ENCODE measurements at regions not wholly inside any gene's neighbourhood (a gene's known extent, or its start where the extent isn't known, plus 50 kb on each side); places are given as distances from the start of the nearest gene placed in this dataset.

GRCh38 chr7:7122701-7123281 lies 59.6 kb upstream of the C1GALT1 start:
- Histone ChIP-seq H3K9me3 (ENCODE audit: insufficient read depth, low read depth, low read length) (no peaks in the 10 kb centered on the region), H3K27ac (ENCODE audit: low read depth, low read length) (no peak overlapping the region), H2AFZ (ENCODE audit: low read depth, low read length) (no peak overlapping the region), H3K79me2 (ENCODE audit: insufficient read depth, low read length) (no peaks in the 10 kb centered on the region), H3K4me1 (ENCODE audit: insufficient read depth, low read length) (no peaks in the 10 kb centered on the region), H4K20me1 (ENCODE audit: insufficient read depth, low read length) (no peaks in the 10 kb centered on the region), H3K27me3 (ENCODE audit: insufficient read depth, low read length) (no peaks in the 10 kb centered on the region), H3K36me3 (ENCODE audit: insufficient read depth, low read length) (no peaks in the 10 kb centered on the region), H3K9ac (ENCODE audit: low read length) (no peak overlapping the region), H3K4me2 (ENCODE audit: low read length) (no peak overlapping the region), H3K4me3 (ENCODE audit: insufficient read depth, low read depth, low read length) (no peak overlapping the region)
- H3K4me3 Mint-ChIP-seq (ENCODE audit: unreplicated experiment), result no peak overlapping the region
- TF ChIP-seq EZH2 (IDR thresholded peaks at IDR 0.05; ENCODE audit: insufficient read depth, low read length) (no peak), CTCF (IDR thresholded peaks at IDR 0.05; ENCODE audit: insufficient read depth, low read depth, low read length) (no peak)
- FAIRE-seq, result no peak
- DNase-seq (ENCODE audit: low read depth), result peak; percentile 78
- no peaks in the 10 kb centered on the region for H3K27me3 Mint-ChIP-seq (ENCODE audit: low read depth, unreplicated experiment)
- H3K36me3 Mint-ChIP-seq (ENCODE audit: low read depth, unreplicated experiment), result no peaks in the 10 kb centered on the region
- H3K4me1 Mint-ChIP-seq (ENCODE audit: low read depth, unreplicated experiment), result no peaks in the 10 kb centered on the region
- no peak overlapping the region for H3K27ac Mint-ChIP-seq (ENCODE audit: unreplicated experiment)
- H3K9me3 Mint-ChIP-seq (ENCODE audit: unreplicated experiment), result no peaks in the 10 kb centered on the region

GRCh38 chr7:7125963-7126362 lies 56.4 kb upstream of the C1GALT1 start:
- DNase-seq (ENCODE audit: low read depth), result no peak
- H3K9me3 Mint-ChIP-seq (ENCODE audit: unreplicated experiment), result no peaks in the 10 kb centered on the region
- FAIRE-seq, result no peak
- H3K4me3 ChIP-seq (ENCODE audit: insufficient read depth, low read depth, low read length), result no peak overlapping the region
- no peak for TF ChIP-seq EZH2 (IDR thresholded peaks at IDR 0.05; ENCODE audit: insufficient read depth, low read length)
- TF ChIP-seq CTCF (IDR thresholded peaks at IDR 0.05; ENCODE audit: insufficient read depth, low read depth, low read length), result no peak
- H2AFZ ChIP-seq (ENCODE audit: low read depth, low read length), result no peak overlapping the region
- H3K27me3 Mint-ChIP-seq (ENCODE audit: low read depth, unreplicated experiment), result no peaks in the 10 kb centered on the region
- H3K4me3 Mint-ChIP-seq (ENCODE audit: unreplicated experiment), result no peak overlapping the region
- no peaks in the 10 kb centered on the region for H4K20me1 ChIP-seq (ENCODE audit: insufficient read depth, low read length)
- no peak overlapping the region for H3K27ac Mint-ChIP-seq (ENCODE audit: unreplicated experiment)
- no peaks in the 10 kb centered on the region for H3K9me3 ChIP-seq (ENCODE audit: insufficient read depth, low read depth, low read length)
- no peaks in the 10 kb centered on the region for H3K4me1 Mint-ChIP-seq (ENCODE audit: low read depth, unreplicated experiment)
- no peak overlapping the region for H3K4me2 ChIP-seq (ENCODE audit: low read length)
- H3K9ac ChIP-seq (ENCODE audit: low read length), result no peak overlapping the region
- H3K27ac ChIP-seq (ENCODE audit: low read depth, low read length), result no peak overlapping the region
- H3K27me3 ChIP-seq (ENCODE audit: insufficient read depth, low read length), result no peaks in the 10 kb centered on the region
- no peaks in the 10 kb centered on the region for H3K4me1 ChIP-seq (ENCODE audit: insufficient read depth, low read length)
- no peaks in the 10 kb centered on the region for H3K36me3 ChIP-seq (ENCODE audit: insufficient read depth, low read length)
- H3K79me2 ChIP-seq (ENCODE audit: insufficient read depth, low read length), result no peaks in the 10 kb centered on the region
- no peaks in the 10 kb centered on the region for H3K36me3 Mint-ChIP-seq (ENCODE audit: low read depth, unreplicated experiment)

GRCh38 chr7:7127773-7128172 lies 54.6 kb upstream of the C1GALT1 start:
- H3K9me3 ChIP-seq (ENCODE audit: insufficient read depth, low read depth, low read length), result no peaks in the 10 kb centered on the region
- no peak overlapping the region for H3K9ac ChIP-seq (ENCODE audit: low read length)
- H3K4me2 ChIP-seq (ENCODE audit: low read length), result no peak overlapping the region
- no peaks in the 10 kb centered on the region for H3K9me3 Mint-ChIP-seq (ENCODE audit: unreplicated experiment)
- no peaks in the 10 kb centered on the region for H3K36me3 Mint-ChIP-seq (ENCODE audit: low read depth, unreplicated experiment)
- H3K27me3 ChIP-seq (ENCODE audit: insufficient read depth, low read length), result no peaks in the 10 kb centered on the region
- no peaks in the 10 kb centered on the region for H3K4me1 ChIP-seq (ENCODE audit: insufficient read depth, low read length)
- H3K4me1 Mint-ChIP-seq (ENCODE audit: low read depth, unreplicated experiment), result no peaks in the 10 kb centered on the region
- H3K79me2 ChIP-seq (ENCODE audit: insufficient read depth, low read length), result no peaks in the 10 kb centered on the region
- no peak overlapping the region for H2AFZ ChIP-seq (ENCODE audit: low read depth, low read length)
- H3K36me3 ChIP-seq (ENCODE audit: insufficient read depth, low read length), result no peaks in the 10 kb centered on the region
- DNase-seq (ENCODE audit: low read depth) (no peak), FAIRE-seq (no peak)
- H3K27ac ChIP-seq (ENCODE audit: low read depth, low read length), result no peak overlapping the region
- no peaks in the 10 kb centered on the region for H4K20me1 ChIP-seq (ENCODE audit: insufficient read depth, low read length)
- H3K27me3 Mint-ChIP-seq (ENCODE audit: low read depth, unreplicated experiment), result no peaks in the 10 kb centered on the region
- H3K4me3 Mint-ChIP-seq (ENCODE audit: unreplicated experiment), result no peak overlapping the region
- no peak overlapping the region for H3K4me3 ChIP-seq (ENCODE audit: insufficient read depth, low read depth, low read length)
- TF ChIP-seq CTCF (IDR thresholded peaks at IDR 0.05; ENCODE audit: insufficient read depth, low read depth, low read length), result no peak
- TF ChIP-seq EZH2 (IDR thresholded peaks at IDR 0.05; ENCODE audit: insufficient read depth, low read length), result no peak
- H3K27ac Mint-ChIP-seq (ENCODE audit: unreplicated experiment), result no peak overlapping the region

All from astrocyte (in vitro differentiated cells and primary cell).